Stimulated activated CD4-positive, alpha-beta T cell treated with anti-CD3 and anti-CD28 coated beads, Interleukin-1b, Interleukin-23, amount 100 ng/mL, for 24 hours (primary cell): ENCODE measurements at regions not wholly inside any gene's neighbourhood (a gene's known extent, or its start where the extent isn't known, plus 50 kb on each side); places are given as distances from the start of the nearest gene placed in this dataset.
"Not testable (repeated sequence)": the region's sequence is repeated elsewhere in the genome, so short reads cannot be mapped to it uniquely, and the experiment has no call there.

ENCODE experiments used
- DNase-seq, 4 experiments: peaks; one replicate each; pipeline ENCODE4 v3.0.0-alpha.2; 2020; ENCODE audit warnings: low read depth in 4 of 4, low spot score in 1 of 4

DNA sequence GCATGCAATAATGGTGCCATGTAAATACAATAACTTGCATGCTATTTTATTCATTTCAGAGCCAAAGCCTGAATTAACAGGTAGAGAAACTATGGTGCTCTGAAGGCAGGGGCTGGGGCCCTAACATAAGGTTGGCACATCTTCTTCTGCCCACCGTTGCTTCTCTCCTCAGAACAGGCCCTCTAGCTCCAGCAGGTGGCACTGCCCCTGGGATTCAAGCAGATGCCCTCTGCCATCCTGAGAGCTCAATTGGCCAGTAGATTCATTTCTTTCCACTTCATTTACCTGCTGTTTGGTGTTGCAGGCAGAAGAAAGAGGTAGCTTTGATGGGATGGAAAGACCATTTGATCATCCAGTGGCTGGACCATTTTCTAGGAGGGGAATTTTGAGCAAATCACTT is 130.5 kb downstream of the FOXB1 start:
- no peak for DNase-seq

DNA sequence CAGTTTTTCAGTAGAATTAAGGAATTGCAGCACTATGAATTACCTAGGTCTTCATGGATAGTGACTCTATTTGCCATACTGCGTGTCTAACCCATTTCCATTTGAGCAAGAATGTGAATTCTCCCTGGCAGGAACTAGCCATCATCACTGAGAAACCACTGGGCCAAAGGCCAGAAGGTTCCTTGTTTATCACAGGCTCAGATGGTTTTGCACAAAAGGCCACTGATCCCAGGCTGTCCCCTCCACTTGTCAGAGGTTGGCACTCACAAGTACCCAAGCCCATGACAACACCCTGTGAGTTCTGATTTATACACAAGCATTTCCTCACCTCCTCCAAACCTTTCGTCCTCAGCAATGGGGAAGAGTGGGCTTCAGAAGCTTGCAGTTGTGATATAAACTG is 131.8 kb downstream of the FOXB1 start:
- DNase-seq = no peak

DNA sequence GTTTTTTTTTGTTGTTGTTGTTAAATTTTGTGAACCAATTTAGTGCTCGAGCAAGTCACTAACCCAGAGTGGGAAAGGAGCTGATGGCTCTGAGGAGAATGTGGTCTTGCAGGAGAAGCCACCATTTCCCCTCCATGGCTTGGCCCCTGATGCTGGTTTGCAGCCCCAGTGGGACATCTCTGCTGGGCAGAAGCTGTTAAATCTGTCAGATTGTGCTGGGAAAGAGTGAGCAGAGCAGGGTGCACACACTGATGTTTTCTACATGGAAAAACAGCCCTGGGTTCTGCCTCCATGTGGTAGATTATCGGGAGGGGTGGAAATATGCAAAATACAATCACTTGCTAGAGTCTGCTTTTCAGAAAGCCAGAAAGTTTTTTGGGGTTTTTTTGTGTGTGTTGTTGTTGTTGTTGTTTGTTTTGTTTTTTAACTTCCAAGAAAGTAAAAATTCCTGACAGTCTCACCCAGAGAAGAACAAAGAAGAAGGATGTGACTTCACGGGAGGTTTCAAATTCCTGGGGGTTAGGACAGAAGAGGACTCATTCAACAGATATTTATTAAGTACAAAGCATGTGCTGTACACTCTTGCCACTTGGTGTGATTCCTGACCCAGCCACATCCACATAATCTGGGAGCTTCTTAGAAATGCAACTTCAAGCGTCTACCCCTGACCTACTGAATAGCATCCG is 133.7 kb downstream of the FOXB1 start:
- no peak for DNase-seq

DNA sequence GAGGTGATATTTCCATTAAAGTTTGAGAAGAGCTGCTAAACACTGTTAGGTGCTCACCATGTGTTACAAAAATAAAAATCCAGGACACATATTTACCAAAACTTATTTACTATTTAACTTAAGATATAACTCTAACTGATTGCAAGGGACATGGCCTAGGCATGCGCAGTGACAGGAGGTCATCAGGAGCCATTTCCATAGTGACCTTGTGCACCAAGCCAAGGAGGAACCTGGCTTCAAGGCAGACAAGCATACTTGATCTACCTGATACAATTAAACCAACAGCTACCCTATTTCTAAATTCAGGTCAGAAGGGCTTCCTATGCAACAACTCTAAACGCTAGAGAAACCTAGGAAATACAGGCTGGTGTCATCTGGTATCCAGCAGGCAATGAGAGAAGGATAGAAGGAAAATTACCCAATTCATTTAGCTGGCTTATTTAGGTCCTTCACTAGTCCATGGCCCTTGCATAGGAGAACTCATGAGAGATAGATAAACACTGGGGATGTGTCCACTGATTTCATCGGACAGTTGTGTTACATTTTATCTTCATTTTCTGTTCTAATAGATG is 134.4 kb downstream of the FOXB1 start:
- no peak for DNase-seq

DNA sequence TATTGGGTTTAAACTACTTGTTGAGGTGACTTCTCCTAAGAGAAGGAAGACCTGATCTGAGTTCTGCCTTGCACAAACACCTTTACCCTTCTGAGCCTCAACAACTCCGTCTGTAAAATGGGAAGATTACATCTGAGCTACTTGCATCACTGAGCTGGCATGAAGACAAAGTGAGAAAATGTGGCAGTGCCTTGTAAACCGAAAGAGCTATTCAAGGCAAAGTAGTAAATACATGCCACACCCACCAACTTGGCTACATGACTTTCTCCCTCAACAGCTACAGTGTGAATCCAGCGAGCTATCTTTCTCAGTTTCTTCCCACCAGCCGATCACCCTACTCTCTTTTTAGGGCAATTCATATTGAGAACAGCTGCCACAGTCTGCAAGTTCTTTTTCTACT is 148.3 kb downstream of the FOXB1 start:
- no peak for DNase-seq

DNA sequence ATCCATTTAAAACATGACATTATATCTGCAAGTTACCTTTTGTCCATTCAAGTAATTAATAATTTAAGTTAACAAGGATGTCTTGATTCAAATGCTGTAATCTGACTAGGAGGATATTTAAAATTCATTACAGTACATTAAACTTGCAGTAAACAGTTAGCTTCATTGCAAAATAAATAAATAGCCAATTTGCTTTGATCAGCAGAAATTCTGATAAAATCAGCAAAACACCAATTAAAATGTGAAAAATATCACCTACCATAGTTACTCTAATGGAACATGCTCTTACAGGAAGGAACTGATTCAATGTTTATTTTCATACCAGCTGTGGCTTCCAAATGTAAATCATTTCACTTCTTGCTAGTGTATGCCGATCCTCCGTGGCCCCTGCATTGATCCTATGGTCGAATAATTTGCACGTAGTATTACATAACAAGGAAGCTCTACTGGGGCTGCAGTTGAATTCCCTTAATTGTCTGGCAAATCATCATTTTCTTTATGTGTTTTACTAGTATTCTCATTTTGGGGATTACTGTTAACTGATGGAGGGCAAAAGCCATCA is 150.7 kb downstream of the FOXB1 start:
- DNase-seq = no peak

DNA sequence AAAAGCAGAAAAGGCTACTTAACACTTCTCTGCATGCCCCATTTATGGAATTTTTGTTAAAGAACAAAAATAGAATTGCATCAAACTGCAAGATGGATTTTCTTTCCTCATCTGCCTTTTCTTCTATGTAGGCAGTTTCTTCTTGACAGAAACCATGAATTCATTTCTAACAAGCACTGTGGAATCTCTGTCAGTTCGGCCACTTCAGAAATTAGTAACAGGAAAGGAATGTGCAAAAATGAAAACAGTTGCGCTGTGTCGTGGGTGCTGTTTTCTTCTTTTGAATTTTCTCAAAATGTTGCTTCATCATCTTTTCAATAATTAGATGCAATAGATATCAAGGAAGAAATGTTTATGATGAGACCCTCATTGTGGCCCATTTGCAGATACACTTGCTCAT is 151.6 kb downstream of the FOXB1 start:
- no peak for DNase-seq

DNA sequence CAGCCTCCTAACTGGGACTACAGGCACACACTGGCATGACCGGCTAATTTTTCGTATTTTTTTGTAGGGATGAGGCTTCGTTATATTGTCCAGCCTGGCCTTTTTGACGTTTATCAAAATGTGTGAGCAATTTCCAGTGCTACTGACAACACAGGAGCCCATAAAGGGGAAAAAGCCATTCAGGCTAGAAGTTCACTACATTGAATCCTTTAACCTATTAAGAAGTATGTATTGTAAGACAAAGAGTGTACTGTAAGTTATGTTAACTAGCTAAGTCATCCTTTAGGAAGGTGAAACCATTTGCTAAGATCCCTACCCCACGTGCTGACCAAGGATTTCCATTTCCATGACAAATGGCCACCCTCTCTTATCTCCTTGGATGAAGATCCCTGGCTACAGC is 156.8 kb downstream of the FOXB1 start:
- no peak for DNase-seq

DNA sequence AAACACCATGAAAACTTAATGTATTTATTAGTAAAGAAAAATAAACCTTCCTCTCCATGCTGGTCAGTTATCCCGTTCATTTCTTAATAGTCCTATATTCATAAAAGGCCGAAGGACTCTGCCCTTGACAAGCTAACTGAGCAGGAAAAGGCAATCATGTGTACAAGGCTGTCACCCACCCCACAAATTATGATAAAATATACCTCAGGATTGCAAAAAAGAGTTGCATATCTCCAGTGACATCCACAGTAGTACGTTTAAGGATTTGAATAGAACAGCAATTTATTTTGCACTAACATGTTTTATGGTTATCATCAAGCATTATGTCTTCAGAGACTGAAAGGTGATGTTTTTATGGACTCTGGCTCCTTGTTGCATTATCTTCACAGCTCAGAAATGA is 157.6 kb downstream of the FOXB1 start:
- DNase-seq = no peak

DNA sequence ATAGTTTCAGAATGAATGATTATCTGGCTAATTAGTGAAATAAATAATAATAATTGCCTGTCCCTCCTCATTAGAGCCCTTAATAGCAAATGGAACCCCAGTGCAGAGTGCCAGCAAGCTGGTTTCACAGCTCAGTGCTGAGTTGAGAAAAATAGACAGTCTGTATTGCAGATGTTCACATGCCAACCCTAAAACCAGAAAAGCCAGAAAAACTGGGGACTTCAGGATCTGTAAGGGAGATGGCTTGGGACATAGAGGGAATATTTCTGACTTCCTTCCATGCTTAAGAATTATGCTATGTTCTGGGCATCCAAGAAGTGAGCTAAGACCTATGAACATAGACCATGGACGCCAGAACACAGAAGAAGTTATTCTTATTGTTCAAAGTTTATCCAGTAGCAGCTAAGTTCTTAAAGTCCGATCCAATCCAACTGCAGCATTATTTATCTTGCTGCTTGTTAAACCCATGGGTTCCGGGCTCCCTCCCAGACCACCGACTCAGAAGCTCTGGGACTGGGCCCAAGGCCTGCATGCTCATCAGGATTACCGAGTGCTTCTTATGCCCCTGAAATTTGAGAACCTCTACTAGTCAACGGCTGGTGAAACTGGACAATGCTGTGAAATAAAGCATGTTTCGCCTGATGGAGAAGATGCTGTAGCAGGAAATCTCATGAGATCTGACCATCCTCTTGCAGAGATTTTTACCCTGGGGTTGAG is 158.3 kb downstream of the FOXB1 start:
- DNase-seq = no peak

DNA sequence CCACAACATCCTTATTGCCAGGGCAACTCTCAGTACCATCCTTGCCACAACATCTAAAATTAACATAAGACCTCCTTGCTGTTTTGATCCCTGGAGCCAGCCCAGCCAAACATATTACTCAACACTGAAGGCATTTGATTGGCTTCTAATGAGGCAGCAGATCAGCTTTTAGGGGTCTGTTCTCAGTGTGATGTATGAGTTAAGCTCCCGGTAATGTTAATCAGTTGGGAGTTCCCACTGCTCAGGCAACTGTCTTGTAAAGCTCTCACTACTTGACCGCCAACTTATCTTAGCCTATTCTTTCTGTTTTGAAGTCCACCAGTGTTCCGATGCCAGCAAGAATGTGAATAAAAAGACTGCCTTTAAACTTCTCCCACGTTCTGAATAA is 158.9 kb downstream of the FOXB1 start:
- no peak for DNase-seq

DNA sequence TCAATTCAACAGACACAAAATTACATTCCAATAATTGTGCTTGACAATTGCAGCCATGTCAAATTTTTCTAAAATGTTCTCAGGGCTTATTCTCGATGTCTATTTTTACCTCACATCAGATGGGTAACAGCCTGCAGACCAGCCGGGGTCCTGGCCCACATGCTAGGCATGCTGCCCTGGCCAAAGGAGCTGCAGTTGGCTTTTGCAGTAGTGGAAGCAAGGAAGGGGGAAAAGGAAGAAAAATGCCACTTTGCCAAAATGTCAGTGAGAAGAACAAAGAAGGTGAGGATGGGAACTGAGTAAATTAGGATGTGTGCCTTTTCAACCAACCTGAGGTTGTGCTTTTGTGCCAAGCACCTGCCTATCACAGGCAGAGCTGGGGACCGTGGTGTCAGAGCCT is 161.0 kb downstream of the FOXB1 start:
- DNase-seq = no peak

DNA sequence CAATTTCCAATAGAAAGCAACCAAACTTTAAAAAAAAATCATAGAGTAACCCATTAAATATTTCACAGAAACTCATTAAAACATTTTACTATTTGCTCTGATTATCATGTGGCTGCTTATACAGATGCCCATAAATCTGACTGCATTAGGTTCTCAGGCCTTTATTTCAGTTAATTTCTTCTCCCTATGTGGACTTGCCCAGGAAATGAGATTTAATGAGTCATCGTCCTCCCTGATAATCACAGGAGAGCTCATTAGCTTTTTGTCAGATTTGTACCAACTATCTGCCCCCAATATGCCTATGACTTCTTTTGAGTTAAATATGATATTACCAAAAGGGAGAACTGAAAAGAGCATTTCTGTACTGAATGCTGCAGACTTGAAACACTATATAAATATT is 168.0 kb downstream of the FOXB1 start:
- no peak for DNase-seq

DNA sequence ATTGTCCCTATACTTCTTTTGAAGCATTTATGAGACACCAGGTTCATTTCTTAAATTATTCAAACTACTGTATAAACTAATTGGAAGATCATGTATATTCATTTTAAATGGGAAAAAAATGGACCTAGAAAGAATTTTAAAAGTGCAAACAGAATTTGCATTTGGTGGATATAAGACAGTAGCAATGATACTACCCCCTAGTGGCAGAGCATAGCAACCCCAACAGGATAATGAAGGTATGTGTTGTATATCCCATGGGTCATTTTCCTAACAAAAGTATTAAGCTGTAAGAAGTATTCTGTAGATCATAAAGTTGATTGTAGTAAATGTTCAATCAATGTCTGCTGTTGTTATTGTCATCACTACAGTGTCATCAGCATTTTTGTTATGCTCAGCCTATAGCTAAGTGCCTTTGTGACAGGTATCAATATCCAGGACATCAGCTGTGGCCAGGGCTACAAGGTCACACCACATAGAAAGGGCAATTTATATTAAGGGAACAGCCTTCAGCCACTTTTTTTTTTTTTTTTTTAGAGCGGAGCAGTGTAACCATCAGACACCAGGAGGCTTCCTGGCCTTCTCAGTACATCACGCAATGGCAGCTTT is 175.8 kb downstream of the FOXB1 start:
- DNase-seq = peak in 2 of 4 experiments; percentile 3 to 9

DNA sequence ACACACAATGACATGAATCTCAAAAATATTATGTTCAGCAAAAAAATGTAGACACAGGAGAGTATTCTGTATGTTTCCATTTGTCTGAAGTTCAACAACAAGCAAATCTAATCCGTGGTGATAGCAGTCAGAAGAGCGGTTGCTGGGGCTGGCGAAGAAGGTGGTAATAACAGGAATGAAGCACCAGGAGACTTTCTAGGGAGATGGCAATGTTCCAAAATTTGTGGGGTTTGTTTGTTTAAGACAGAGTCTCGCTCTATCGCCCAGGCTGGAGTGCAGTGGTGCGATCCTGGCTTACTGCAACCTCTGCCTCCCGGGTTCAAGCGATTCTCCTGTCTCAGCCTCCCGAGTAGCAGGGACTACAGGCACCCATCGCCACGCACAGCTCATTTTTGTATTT is 177.8 kb downstream of the FOXB1 start:
- not testable (repeated sequence) for DNase-seq

DNA sequence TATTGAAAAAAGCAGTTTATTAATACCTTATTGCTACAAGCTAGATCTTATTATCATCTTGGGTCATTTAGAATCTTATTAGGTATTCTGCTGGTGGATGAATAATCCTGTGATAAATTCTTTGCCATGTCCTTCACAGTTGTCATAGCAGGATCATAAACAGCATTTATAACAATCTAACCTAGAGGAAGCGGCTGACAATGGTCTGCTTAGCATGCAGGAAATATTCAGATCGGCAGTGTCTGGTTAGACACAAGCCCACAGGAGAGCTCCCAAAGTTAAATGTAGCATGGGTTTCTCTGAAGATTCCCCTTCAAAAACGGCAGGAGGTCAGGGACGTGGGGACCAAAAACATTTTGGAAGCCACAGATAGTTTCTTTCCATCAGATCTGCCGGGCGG is 179.3 kb downstream of the FOXB1 start:
- no peak for DNase-seq

DNA sequence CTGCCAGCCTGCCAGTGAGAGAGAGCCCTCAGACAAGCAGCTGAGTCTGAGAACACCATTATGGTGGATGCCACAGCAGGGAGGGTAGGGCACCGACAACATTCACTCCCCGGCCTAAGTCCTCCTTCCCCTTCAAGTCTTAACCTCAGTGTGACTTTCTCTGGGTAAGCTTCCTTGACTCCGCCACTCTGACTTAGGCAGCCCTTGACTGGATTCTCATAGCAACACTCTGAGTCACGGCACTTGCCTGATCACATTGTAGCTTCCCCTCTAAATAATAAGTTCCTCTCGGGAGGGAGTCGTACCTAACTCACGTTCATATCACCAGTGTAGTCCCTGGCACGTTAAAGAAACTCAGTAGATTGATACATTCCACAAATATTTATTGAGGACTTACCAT is 180.5 kb downstream of the FOXB1 start:
- DNase-seq = no peak

DNA sequence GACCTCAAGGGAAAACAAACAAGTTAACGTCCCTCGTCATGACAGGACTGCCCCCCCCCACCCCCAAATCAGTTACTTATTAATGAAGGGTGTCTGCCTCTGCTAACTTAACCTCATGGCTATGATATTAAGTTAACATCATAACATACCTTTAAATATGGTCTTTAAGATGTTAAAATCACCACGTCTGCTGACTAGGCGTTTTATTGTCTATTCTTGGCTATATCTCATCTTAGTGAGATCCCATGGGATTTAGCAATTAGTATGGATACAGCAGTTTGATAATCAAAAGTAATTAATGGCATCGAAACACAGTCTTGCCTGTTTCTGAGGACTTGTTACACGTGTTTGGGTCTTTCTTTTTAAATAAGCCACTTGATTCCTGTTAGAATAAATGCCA is 186.9 kb downstream of the FOXB1 start:
- no peak for DNase-seq

DNA sequence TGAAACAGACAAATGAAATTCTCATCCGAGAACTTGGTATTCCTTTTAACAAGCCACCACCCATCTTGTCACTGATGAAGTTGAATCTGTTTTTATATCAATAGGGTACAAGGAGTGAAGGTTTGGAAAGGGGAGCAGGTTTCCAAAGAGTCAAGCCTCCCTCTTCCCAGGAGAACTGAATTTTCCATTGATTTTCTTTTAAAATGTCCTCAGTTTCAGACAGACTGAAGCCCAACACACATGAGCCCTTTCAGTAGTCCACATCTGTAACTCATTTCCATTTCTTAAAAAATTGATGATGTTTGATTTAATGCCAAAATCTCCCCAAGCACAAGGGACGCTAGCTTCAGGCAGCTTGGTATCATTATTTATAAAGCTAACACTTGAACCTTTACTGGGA is 187.7 kb downstream of the FOXB1 start:
- DNase-seq = no peak

DNA sequence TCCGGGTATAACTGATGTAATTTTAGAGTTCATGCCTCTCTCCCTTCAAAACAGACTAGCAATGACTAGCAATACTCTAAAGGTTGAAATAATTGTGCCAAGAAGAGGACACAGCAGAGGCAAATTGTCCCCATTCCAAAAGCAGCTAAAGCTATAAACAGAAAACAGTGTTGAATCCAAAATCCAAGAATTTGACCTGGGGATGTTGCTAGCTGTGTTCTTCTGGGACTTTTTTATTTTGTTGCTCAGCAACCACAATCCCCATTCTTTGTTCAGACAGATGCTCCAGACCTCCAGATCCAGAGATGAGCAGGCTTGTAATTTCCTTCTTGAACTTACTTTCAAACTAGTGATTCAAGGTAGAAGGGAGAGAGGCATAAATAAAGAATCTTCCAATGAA is 191.5 kb downstream of the FOXB1 start:
- no peak for DNase-seq

DNA sequence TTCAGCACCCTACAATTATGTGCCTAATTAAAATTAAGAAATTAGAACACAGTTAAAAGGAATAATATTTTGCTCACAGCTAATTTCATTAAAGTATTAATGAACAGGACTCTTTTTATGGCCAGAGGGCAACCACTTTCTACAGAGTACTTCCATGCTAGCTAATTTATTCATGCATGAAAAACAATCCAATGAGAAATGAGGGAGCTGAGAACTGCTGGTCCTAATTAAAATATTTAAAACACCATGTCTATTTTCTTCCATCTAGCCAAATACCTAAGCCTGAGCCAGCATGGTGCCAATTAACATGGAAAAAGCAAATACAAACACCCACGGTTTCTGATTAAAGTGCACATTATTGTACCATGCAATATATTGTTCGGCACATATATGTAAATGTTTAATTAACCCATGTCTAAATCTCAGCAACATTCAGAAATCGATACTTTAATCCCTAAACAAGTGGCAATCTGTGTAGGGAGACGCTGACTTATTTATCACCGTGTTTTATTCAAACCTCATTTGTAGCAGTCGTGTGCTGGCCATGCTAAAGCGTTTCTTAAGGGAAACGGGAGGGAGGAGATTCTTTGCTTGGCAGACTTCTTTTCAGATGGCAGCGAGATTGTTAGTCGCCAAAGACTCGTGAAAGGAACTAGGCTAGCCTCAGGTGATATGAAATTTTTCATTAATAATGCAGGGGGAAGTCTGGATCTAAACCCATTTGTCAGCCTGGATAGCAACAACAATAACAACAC is 193.5 kb downstream of the ANXA2 start:
- no peak for DNase-seq
